Vagina (tissue), 2 donors: ENCODE measurements at regions not wholly inside any gene's neighbourhood (a gene's known extent, or its start where the extent isn't known, plus 50 kb on each side); places are given as distances from the start of the nearest gene placed in this dataset.

Experiments used
- POLR2A ChIP-seq, 2 donors: fragments of 450-650 bp; IDR thresholded peaks; one replicate each; pipeline ENCODE4 v1.6.1; 2017; ENCODE audit warnings: antibody characterized with exemption in 2 of 2, mild to moderate bottlenecking in 2 of 2, moderate library complexity in 2 of 2
- POLR2AphosphoS5 ChIP-seq, 2 donors: sonication (generic); formaldehyde crosslinking; IDR thresholded peaks; one replicate each; pipeline ENCODE4 v1.9.0; 2017; ENCODE audit warnings: antibody characterized with exemption in 2 of 2, mild to moderate bottlenecking in 2 of 2, low read depth in 1 of 2; ENCODE audit not compliant: insufficient read depth in 1 of 2
- TF ChIP-seq, protein P1 (sequence below), 3 experiments: fragments of 450-650 bp in 2 of 3; fragments of 200-600 bp in 1 of 3; sonication (generic) in 1 of 3; IDR thresholded peaks; one replicate each; pipeline ENCODE4 v1.5.1; 2017 to 2019; ENCODE audit warnings: antibody characterized with exemption in 3 of 3, mild to moderate bottlenecking in 2 of 3, moderate library complexity in 2 of 3

DNA sequence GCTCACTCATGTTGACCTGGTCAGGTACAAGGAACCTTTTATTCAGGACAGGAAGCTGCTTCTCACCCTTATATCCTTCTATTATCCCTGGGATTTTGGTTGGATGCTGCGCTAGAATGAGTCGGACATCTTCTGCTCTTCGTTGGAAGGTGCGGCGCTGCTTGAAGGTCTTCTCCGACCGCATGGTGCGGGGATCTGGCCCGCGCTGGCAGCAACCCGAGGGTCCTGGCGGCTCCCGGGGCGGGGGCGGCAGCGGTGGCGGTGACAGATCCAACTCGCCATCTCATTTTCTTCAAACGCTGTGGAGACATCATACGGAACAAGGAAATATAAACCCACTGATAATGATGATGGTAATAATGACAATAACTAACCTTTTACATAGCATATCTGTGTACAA is 126.3 kb downstream of the ATXN7L3B start:
- TF ChIP-seq, protein P1, sequence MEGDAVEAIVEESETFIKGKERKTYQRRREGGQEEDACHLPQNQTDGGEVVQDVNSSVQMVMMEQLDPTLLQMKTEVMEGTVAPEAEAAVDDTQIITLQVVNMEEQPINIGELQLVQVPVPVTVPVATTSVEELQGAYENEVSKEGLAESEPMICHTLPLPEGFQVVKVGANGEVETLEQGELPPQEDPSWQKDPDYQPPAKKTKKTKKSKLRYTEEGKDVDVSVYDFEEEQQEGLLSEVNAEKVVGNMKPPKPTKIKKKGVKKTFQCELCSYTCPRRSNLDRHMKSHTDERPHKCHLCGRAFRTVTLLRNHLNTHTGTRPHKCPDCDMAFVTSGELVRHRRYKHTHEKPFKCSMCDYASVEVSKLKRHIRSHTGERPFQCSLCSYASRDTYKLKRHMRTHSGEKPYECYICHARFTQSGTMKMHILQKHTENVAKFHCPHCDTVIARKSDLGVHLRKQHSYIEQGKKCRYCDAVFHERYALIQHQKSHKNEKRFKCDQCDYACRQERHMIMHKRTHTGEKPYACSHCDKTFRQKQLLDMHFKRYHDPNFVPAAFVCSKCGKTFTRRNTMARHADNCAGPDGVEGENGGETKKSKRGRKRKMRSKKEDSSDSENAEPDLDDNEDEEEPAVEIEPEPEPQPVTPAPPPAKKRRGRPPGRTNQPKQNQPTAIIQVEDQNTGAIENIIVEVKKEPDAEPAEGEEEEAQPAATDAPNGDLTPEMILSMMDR (IDR thresholded peaks at IDR 0.05): no peak
- TF ChIP-seq POLR2AphosphoS5 (IDR thresholded peaks at IDR 0.05; ENCODE audit: insufficient read depth in 1 of 2, low read depth in 1 of 2): no peak
- TF ChIP-seq POLR2A (IDR thresholded peaks at IDR 0.05): no peak
